Trophoblast cell (in vitro differentiated cells and primary cell): ENCODE measurements at regions not wholly inside any gene's neighbourhood (a gene's known extent, or its start where the extent isn't known, plus 50 kb on each side); places are given as distances from the start of the nearest gene placed in this dataset.

Source experiments
- DNase-seq, 2 donors: peaks; one replicate each; pipeline ENCODE4 v3.0.0-alpha.2; 2016
- H2AFZ ChIP-seq: 2 replicates; pipeline ENCODE4 v1.6.1; 2013; ENCODE audit warnings: low read length, moderate library complexity, mild to moderate bottlenecking; ENCODE audit not compliant: insufficient read depth, poor library complexity
- H2AK5ac ChIP-seq: 2 replicates; pipeline ENCODE4 v1.6.1; 2013; ENCODE audit warnings: mild to moderate bottlenecking, low read length
- H2BK120ac ChIP-seq: 2 replicates; pipeline ENCODE4 v1.6.1; 2013; ENCODE audit warnings: low read length, mild to moderate bottlenecking, moderate library complexity; ENCODE audit not compliant: insufficient read depth, poor library complexity
- H2BK12ac ChIP-seq: 2 replicates; pipeline ENCODE4 v1.6.1; 2013; ENCODE audit warnings: mild to moderate bottlenecking, low read length, moderate library complexity
- H2BK5ac ChIP-seq: 2 replicates; pipeline ENCODE4 v1.6.1; 2013; ENCODE audit warnings: low read length, low read depth, moderate library complexity, mild to moderate bottlenecking; ENCODE audit not compliant: poor library complexity
- H3K14ac ChIP-seq: 2 replicates; pipeline ENCODE4 v1.6.1; 2013; ENCODE audit warnings: mild to moderate bottlenecking, low read length
- H3K18ac ChIP-seq: 2 replicates; pipeline ENCODE4 v1.6.1; 2013; ENCODE audit warnings: mild to moderate bottlenecking, low read length
- H3K23ac ChIP-seq: 2 replicates; pipeline ENCODE4 v1.6.1; 2013; ENCODE audit warnings: low read length
- H3K27ac ChIP-seq: 2 replicates; pipeline ENCODE4 v1.5.1; 2013; ENCODE audit warnings: low read depth, mild to moderate bottlenecking, inconsistent platforms, low read length, moderate library complexity
- H3K27me3 ChIP-seq: 2 replicates; pipeline ENCODE4 v1.6.1; 2013; ENCODE audit warnings: inconsistent platforms, mild to moderate bottlenecking, low read length, moderate library complexity; ENCODE audit not compliant: insufficient read depth
- H3K36me3 ChIP-seq, 2 experiments: 1 replicate in 1 of 2; 2 replicates in 1 of 2; pipeline ENCODE4 v1.6.1; 2013; ENCODE audit warnings: low read length in 2 of 2, mild to moderate bottlenecking in 2 of 2, moderate library complexity in 1 of 2; ENCODE audit not compliant: insufficient read depth in 2 of 2, control insufficient read depth in 1 of 2
- H3K4ac ChIP-seq: 2 replicates; pipeline ENCODE4 v1.6.1; 2013; ENCODE audit warnings: low read depth, mild to moderate bottlenecking, low read length, moderate library complexity
- H3K4me1 ChIP-seq, 2 experiments: 1 replicate in 1 of 2; 2 replicates in 1 of 2; pipeline ENCODE4 v1.6.1; 2013; ENCODE audit warnings: low read length in 2 of 2, mild to moderate bottlenecking in 2 of 2, moderate library complexity in 1 of 2; ENCODE audit not compliant: insufficient read depth in 2 of 2, control insufficient read depth in 1 of 2
- H3K4me2 ChIP-seq: 2 replicates; pipeline ENCODE4 v1.6.1; 2013; ENCODE audit warnings: inconsistent platforms, mild to moderate bottlenecking, low read length, moderate library complexity
- H3K4me3 ChIP-seq: 2 replicates; pipeline ENCODE4 v1.5.1; 2013; ENCODE audit warnings: mild to moderate bottlenecking, low read depth, low read length, inconsistent platforms
- H3K79me1 ChIP-seq: one replicate; pipeline ENCODE4 v1.6.1; 2013; ENCODE audit warnings: low read length
- H3K79me2 ChIP-seq: 2 replicates; pipeline ENCODE4 v1.6.1; 2013; ENCODE audit warnings: low read length, mild to moderate bottlenecking; ENCODE audit not compliant: control insufficient read depth, insufficient read depth, poor library complexity
- H3K9ac ChIP-seq: 2 replicates; pipeline ENCODE4 v1.6.1; 2013; ENCODE audit warnings: mild to moderate bottlenecking, low read length
- H3K9me3 ChIP-seq: 2 replicates; pipeline ENCODE4 v1.6.1; 2013; ENCODE audit warnings: low read depth, mild to moderate bottlenecking, control low read depth, inconsistent platforms, low read length; ENCODE audit not compliant: insufficient read depth
- H4K12ac ChIP-seq: 2 replicates; pipeline ENCODE4 v1.6.1; 2013; ENCODE audit warnings: low read depth, mild to moderate bottlenecking, low read length, moderate library complexity
- H4K8ac ChIP-seq: 2 replicates; pipeline ENCODE4 v1.6.1; 2013; ENCODE audit warnings: low read depth, mild to moderate bottlenecking, low read length, moderate library complexity
- H4K91ac ChIP-seq: one replicate; pipeline ENCODE4 v1.6.1; 2013; ENCODE audit warnings: low read depth, mild to moderate bottlenecking, low read length, moderate library complexity
- WGBS: extraction: QIAGEN DNeasy Blood & Tissue Kit; methylation state at CpG from one replicate; pipeline ENCODE4 v1.1.7; 2013; ENCODE audit warnings: missing lambda C conversion rate; ENCODE audit not compliant: insufficient read length, insufficient coverage; ENCODE audit errors: extremely low coverage; 5-methylcytosine and 5-hydroxymethylcytosine counted together

DNA sequence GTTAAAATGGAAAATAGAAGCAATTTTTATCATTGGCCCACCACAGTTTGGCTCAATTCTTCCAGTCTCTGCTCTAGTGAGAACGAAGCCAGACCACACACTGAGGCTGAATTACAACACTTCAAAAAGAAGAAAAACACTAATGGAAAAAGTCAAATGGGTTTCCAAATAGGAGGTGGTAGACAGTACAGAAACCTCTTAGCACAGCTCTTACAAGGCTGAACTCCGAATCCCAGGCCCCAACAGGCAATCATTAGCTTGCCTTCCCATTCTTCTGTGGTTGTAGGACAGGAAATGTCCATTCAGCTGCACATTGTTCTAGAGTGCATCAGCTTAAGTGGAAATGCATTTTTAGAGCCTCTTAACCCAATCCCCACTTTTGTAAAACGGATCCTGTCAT, 115.1 kb upstream of the MEOX2 start:
- H3K4me2 ChIP-seq = no peak overlapping the region
- DNase-seq = no peak
- WGBS = no CpG with 5 or more reads among the region's 3 CpGs

GRCh38 chr7:15801041-15801440, 114.6 kb upstream of the MEOX2 start:
- H3K4me1 ChIP-seq = no peaks in the 10 kb centered on the region
- H2BK5ac ChIP-seq = no peak overlapping the region
- H3K79me2 ChIP-seq = no peaks in the 10 kb centered on the region
- no peak overlapping the region for H2BK120ac ChIP-seq
- no peak overlapping the region for H2AFZ ChIP-seq
- H3K27me3 ChIP-seq = no peaks in the 10 kb centered on the region
- H3K27ac ChIP-seq = no peak overlapping the region
- no peak for DNase-seq
- no peak overlapping the region for H3K4ac ChIP-seq
- H2AK5ac ChIP-seq = no peak overlapping the region
- H4K12ac ChIP-seq = no peak overlapping the region
- no peak overlapping the region for H4K91ac ChIP-seq
- H2BK12ac ChIP-seq = no peak overlapping the region
- no peak overlapping the region for H3K23ac ChIP-seq
- H3K36me3 ChIP-seq = no peaks in the 10 kb centered on the region
- H3K14ac ChIP-seq = no peak overlapping the region
- H3K18ac ChIP-seq = no peak overlapping the region
- H3K4me3 ChIP-seq = no peak overlapping the region
- H3K4me2 ChIP-seq = no peak overlapping the region
- H3K9me3 ChIP-seq = no peaks in the 10 kb centered on the region
- H3K79me1 ChIP-seq = no peaks in the 10 kb centered on the region
- H4K8ac ChIP-seq = no peak overlapping the region
- H3K9ac ChIP-seq = no peak overlapping the region

More for the DNA sequence above, 115.1 kb upstream of the MEOX2 start:
- Histone ChIP-seq H3K9ac (no peak overlapping the region), H3K27ac (no peak overlapping the region), H3K79me1 (no peaks in the 10 kb centered on the region), H3K4ac (no peak overlapping the region), H2BK120ac (no peak overlapping the region), H3K27me3 (no peaks in the 10 kb centered on the region), H2BK12ac (no peak overlapping the region), H4K91ac (no peak overlapping the region), H2AK5ac (no peak overlapping the region), H4K8ac (no peak overlapping the region), H3K18ac (no peak overlapping the region), H2BK5ac (no peak overlapping the region), H3K9me3 (no peaks in the 10 kb centered on the region), H3K4me1 (no peaks in the 10 kb centered on the region), H3K23ac (no peak overlapping the region), H2AFZ (no peak overlapping the region), H3K79me2 (no peaks in the 10 kb centered on the region), H4K12ac (no peak overlapping the region), H3K36me3 (no peaks in the 10 kb centered on the region), H3K4me3 (no peak overlapping the region), H3K14ac (no peak overlapping the region)

GRCh38 chr7:15798081-15798480, 111.6 kb upstream of the MEOX2 start:
- H3K79me2 ChIP-seq = no peaks in the 10 kb centered on the region
- no peak overlapping the region for H3K4me3 ChIP-seq
- no peak overlapping the region for H3K4ac ChIP-seq
- no peak overlapping the region for H3K18ac ChIP-seq
- H3K79me1 ChIP-seq = no peaks in the 10 kb centered on the region
- no peak overlapping the region for H2AK5ac ChIP-seq
- H3K9ac ChIP-seq = no peak overlapping the region
- H3K36me3 ChIP-seq = no peaks in the 10 kb centered on the region
- no peak overlapping the region for H4K12ac ChIP-seq
- no peak overlapping the region for H2AFZ ChIP-seq
- no peak overlapping the region for H3K23ac ChIP-seq
- H3K4me2 ChIP-seq = no peak overlapping the region
- no peak overlapping the region for H2BK12ac ChIP-seq
- no CpG with 5 or more reads among the region's 1 CpG for WGBS
- DNase-seq = no peak
- H3K14ac ChIP-seq = no peak overlapping the region
- H3K27me3 ChIP-seq = no peaks in the 10 kb centered on the region
- H3K4me1 ChIP-seq = no peaks in the 10 kb centered on the region
- H2BK5ac ChIP-seq = no peak overlapping the region
- no peak overlapping the region for H2BK120ac ChIP-seq
- H3K9me3 ChIP-seq = no peaks in the 10 kb centered on the region
- no peak overlapping the region for H3K27ac ChIP-seq
- H4K91ac ChIP-seq = no peak overlapping the region
- no peak overlapping the region for H4K8ac ChIP-seq

- H3K4me3 ChIP-seq = no peak overlapping the region
- no peak overlapping the region for H3K9ac ChIP-seq
- H3K27ac ChIP-seq = no peak overlapping the region
- H3K79me1 ChIP-seq = no peaks in the 10 kb centered on the region
- no peak overlapping the region for H3K23ac ChIP-seq
- no peaks in the 10 kb centered on the region for H3K27me3 ChIP-seq
- DNase-seq = no peak
- H4K12ac ChIP-seq = no peak overlapping the region
- no peaks in the 10 kb centered on the region for H3K9me3 ChIP-seq
- no peak overlapping the region for H2AK5ac ChIP-seq
- WGBS = no CpG with 5 or more reads among the region's 2 CpGs
- no peak overlapping the region for H2BK120ac ChIP-seq
- no peak overlapping the region for H4K91ac ChIP-seq
- H2BK12ac ChIP-seq = no peak overlapping the region
- H3K18ac ChIP-seq = no peak overlapping the region
- H2BK5ac ChIP-seq = no peak overlapping the region
- no peaks in the 10 kb centered on the region for H3K4me1 ChIP-seq
- no peak overlapping the region for H3K4ac ChIP-seq
- H4K8ac ChIP-seq = no peak overlapping the region
- no peak overlapping the region for H3K14ac ChIP-seq
- no peak overlapping the region for H3K4me2 ChIP-seq
- H3K36me3 ChIP-seq = no peaks in the 10 kb centered on the region
- no peak overlapping the region for H2AFZ ChIP-seq
- no peaks in the 10 kb centered on the region for H3K79me2 ChIP-seq
Measured at GRCh38 chr7:15795393-15795792, 108.9 kb upstream of the MEOX2 start.

GRCh38 chr7:15794801-15795200, 108.3 kb upstream of the MEOX2 start:
- H4K91ac ChIP-seq = no peak overlapping the region
- no peak overlapping the region for H3K9ac ChIP-seq
- no peaks in the 10 kb centered on the region for H3K4me1 ChIP-seq
- H4K8ac ChIP-seq = no peak overlapping the region
- H3K18ac ChIP-seq = no peak overlapping the region
- no peak overlapping the region for H3K4me2 ChIP-seq
- no peaks in the 10 kb centered on the region for H3K36me3 ChIP-seq
- no peak overlapping the region for H3K23ac ChIP-seq
- H3K9me3 ChIP-seq = no peaks in the 10 kb centered on the region
- H4K12ac ChIP-seq = no peak overlapping the region
- no peak overlapping the region for H3K4me3 ChIP-seq
- no peak overlapping the region for H3K27ac ChIP-seq
- no peak for DNase-seq
- H2BK120ac ChIP-seq = no peak overlapping the region
- no peak overlapping the region for H3K14ac ChIP-seq
- no peak overlapping the region for H2BK12ac ChIP-seq
- no peak overlapping the region for H2AK5ac ChIP-seq
- no peaks in the 10 kb centered on the region for H3K79me2 ChIP-seq
- H2BK5ac ChIP-seq = no peak overlapping the region
- no peaks in the 10 kb centered on the region for H3K27me3 ChIP-seq
- H2AFZ ChIP-seq = no peak overlapping the region
- H3K4ac ChIP-seq = no peak overlapping the region
- no peaks in the 10 kb centered on the region for H3K79me1 ChIP-seq
